T-helper 2 cell treated with Interferon-gamma antibody and Interleukin-4, amounts not matched to agents 100 ng/mL and 5 ng/mL, for 36 hours (primary cell): ENCODE measurements at regions not wholly inside any gene's neighbourhood (a gene's known extent, or its start where the extent isn't known, plus 50 kb on each side); places are given as distances from the start of the nearest gene placed in this dataset.

ENCODE experiments used
- intact Hi-C: fragments of 100-400 bp; cut with micrococcal nuclease; formaldehyde crosslinking; loops from one replicate; pipeline ENCODE4 v1.15.1; 2023

DNA sequence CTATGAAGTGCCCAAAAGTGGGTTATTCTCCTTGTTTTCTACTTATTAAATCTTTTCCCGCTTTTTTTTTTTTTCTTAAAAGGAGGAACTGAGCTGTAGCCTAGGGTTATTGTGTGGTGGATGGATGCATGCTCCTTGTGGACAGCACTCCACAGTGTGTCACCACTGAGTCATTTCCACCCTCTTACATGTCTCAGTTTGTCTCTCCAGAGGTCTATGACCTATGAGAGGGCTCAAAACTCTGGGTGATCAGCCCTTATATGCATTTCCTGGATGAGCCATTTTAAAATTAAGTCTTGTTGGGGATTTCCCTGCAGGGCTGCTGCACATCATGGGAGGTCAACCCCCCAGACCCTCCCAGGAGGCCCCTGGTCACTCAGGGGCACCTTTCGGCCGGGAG is 102.2 kb upstream of the MOCS2 start:
- intact Hi-C loops: no loop called here

DNA sequence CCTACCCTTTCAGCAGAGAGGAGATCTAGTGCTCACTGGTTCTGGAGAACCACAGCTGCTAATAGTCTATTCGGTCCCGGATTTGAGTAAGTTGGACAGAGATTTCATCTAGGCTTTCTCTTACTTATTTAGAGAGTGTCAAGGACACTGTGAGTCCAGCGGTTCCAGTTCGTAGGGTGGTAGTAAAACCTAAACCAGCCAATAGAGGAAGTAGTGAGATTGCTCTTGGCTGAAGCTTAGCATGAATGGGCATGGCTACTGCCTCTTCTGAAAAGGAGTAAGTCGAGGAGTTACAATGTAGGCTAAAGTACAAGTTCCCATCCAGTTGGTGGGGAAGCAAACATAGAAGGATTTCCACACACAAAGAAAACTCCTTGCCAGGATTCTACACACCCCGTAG is 109.6 kb upstream of the MOCS2 start:
- intact Hi-C loops: no loop called here

- intact Hi-C loops: no loop called here
Measured at GRCh38 chr5:53219610-53220009, 110.1 kb upstream of the MOCS2 start.

- intact Hi-C loops: no loop called here
Measured at GRCh38 chr5:53233645-53234405, 124.3 kb upstream of the MOCS2 start.

GRCh38 chr5:53236683-53237082 is 127.1 kb upstream of the MOCS2 start:
- intact Hi-C loops: no loop called here

- intact Hi-C loops: no loop called here
Measured at GRCh38 chr5:53237876-53238275, 128.3 kb upstream of the MOCS2 start.

DNA sequence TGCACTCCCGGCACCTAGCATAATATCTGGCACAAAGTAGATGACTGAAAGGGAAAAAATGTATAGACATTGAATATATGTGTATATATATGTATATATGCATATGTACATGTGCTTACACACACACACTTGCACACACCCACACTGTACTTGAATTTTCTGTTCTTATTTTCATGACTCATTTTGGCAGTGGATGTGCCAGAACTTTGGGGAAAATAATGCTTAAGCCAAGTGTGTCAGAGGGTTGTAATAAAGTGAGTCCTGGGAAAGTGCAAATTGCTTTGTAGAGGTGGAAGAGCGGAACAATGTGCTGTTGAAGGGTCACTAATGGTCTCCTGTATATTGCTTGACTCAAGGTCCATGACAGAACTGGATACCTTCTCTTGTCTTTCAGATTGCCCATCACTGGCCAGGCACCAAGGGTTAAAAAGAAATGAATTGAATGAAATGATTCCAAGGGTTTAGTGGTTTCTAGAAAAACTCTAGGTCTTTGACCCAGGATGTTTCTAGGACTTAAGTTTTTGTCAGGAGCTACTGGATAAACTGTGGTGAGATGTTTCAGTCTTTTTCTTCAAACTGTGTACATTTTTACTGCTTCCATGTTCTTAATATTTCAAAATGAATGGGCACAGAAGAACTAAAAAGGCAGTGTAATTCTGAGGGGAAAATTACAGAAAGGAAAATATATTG is 129.9 kb upstream of the MOCS2 start:
- intact Hi-C loops: no loop called here

- intact Hi-C loops: no loop called here
Measured at GRCh38 chr5:53240661-53241060, 131.1 kb upstream of the MOCS2 start.

DNA sequence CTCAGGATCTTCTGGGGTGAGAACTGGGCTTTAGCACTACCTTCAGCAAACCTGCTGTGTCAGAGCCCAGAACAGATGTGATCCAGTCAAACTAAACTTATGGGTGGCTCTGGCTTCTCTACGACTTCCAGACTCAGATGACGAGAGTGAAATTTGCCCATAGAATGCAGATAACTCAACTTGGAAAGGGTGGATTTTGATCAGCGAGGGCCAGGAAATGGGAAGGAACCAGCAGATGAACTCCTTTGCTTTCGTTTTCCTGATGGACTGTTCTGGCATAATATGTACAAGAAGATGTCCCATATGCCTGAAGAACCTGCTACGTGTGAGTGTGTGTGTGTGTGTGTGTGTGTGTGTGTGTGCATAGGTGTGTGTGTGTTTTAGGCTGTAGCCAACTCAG is 132.0 kb upstream of the MOCS2 start:
- intact Hi-C loops: no loop called here

GRCh38 chr5:53243403-53243802 is 133.8 kb upstream of the MOCS2 start:
- intact Hi-C loops: no loop called here

GRCh38 chr5:53246042-53246836 is 136.7 kb upstream of the MOCS2 start:
- intact Hi-C loops: no loop called here

GRCh38 chr5:53249529-53250200 is 140.1 kb upstream of the MOCS2 start:
- intact Hi-C loops: no loop called here

DNA sequence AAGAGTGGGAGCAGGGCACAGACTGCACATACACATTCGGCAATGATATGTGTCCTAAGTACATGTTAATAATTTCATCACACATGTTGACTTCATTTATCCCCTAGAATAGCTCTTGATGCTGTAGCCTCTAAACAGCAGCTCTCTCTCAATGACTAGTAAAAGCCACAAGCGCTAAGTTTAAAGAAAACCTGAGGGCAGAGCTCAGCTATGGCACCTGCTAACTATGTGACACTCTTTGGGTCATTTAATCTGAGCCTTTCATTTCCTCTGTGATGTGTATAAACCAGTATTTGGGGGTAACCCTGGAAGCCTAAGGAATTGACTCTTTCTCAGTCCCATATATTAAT is 140.6 kb upstream of the MOCS2 start:
- intact Hi-C loops: no loop called here

- intact Hi-C loops: no loop called here
Measured at GRCh38 chr5:53253421-53253871, 143.9 kb upstream of the MOCS2 start.

GRCh38 chr5:53256746-53257145 is 147.2 kb upstream of the MOCS2 start:
- intact Hi-C loops: no loop called here

DNA sequence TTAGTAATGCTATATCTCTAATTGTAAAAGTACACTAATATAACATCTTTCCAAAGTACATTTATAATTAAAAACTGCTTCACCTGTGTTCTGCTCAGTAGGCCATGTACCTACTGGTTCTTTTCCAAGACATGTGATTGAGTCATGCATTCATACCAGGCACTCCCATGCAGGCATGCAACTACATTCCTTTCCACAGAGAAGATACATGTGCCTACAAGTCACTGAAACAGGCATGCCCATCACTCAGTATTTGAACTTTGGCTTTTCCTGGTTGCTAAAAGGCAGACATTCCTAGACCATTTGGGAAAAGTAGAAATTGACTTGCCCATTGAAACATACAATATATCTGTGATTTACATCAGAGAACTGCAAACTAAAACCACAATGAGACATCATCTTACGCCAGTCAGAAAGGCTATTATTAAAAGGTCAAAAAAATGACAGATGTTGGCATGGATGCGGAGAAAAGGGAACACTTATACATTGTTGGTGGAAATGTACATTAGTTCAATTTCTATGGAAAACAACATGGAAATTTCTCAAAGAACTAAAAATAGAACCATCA is 148.3 kb upstream of the MOCS2 start:
- intact Hi-C loops: no loop called here

- intact Hi-C loops: no loop called here
Measured at GRCh38 chr5:53259176-53259575, 149.6 kb upstream of the MOCS2 start.

DNA sequence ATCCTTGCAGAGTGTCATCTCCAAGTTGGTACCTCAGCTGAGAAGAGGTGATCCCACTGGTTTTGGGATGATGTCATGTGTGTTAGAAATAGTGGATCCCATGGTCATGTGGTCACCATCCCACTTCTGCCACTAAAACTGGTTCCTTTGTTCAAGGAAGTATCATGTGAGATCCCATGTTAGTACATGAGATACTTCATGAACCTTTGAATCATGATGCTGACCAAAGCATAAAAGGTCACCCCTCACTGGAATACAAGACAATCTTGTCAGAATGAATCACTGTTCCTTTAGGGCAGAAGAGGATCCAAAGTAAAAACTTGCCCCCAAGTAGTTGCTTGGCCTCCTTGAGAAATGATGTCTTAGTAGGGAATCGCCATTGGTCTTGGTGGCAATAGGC is 150.9 kb upstream of the MOCS2 start:
- intact Hi-C loops: loop anchor here (10.0 kb wide), 1 partner anchor 954 kb away; no protein-coding TSS in a partner anchor

DNA sequence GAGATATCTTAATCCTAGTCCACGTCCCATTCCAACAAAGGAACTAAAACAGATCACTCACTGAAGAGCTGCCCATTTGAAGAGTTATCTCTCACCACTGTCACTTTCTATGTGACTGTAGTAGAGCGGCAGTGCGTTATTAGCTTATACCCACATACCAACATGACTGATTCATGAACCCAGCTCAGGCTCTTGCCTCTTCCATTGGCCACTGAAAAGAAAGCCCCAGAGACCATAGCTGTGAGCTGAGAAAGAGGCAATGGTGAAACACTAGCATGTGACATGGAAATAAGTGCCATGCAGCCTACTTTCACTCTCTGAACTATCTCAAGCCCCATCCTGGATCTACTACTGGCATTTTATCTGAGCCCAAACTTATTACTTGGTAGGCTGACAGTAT is 151.7 kb upstream of the MOCS2 start:
- intact Hi-C loops: loop anchor here (10.0 kb wide), 1 partner anchor 954 kb away; no protein-coding TSS in a partner anchor

DNA sequence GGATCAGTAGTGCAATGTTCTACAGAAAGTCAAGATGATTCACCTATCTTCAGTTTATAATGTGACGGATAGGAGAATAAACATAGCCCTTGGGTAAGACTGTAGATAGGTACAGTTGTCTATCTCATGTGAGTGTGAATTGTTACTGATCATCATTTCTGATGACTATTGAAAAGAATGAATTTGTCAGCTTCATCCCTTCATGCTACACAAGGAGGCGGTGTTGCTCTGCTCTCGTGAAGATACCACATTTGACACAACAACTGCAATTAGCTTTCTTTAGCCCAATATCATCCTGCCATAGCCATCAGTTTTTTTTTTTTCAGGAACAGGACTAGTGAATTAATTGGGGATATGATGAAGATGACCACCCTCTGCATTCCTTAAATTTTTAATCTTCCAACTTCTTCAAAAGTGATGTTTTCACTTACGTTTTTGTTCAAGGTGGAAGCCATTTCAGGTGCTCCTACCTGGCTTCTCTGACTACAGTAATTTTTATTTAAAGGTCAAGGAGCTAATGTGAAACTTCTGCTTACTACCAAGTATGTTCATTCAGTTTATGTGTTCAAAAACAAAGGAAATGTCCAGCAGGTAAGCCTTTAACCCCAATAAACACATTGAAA is 152.9 kb upstream of the MOCS2 start:
- intact Hi-C loops: loop anchor here (10.0 kb wide), 1 partner anchor 952 kb away; no protein-coding TSS in a partner anchor

GRCh38 chr5:53263151-53263550 is 153.6 kb upstream of the MOCS2 start:
- intact Hi-C loops: loop anchor here (10.0 kb wide), 1 partner anchor 952 kb away; no protein-coding TSS in a partner anchor
